NCI-H187 treated with DMSO at 0.1 percent for 48 hours (cell line): ENCODE measurements at regions not wholly inside any gene's neighbourhood (a gene's known extent, or its start where the extent isn't known, plus 50 kb on each side); places are given as distances from the start of the nearest gene placed in this dataset.

Experiments used
- DNase-seq: peaks from one replicate; lab custom pipeline; 2025; lab: John Stamatoyannopoulos, UW

DNA sequence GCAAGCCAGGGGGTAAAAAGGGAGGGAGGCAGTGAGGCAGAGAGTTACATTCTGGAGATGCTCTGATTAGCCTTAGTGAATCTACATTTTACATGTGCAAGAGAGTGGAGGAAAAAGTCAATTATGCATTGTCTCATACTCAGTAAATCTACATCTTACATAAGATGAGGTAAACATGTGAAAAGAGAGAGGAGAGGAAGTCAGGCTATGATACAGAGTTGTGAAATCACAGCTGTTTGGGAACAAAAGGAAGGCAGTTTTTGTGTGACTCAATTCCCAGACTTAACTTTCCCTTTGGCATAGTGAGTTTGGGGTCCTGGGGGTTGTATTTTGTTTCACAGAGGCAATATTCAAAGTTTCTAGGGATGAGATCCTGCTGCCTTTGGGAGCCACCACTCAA is 67.8 kb downstream of the GP2 start:
- DNase-seq: no peak

DNA sequence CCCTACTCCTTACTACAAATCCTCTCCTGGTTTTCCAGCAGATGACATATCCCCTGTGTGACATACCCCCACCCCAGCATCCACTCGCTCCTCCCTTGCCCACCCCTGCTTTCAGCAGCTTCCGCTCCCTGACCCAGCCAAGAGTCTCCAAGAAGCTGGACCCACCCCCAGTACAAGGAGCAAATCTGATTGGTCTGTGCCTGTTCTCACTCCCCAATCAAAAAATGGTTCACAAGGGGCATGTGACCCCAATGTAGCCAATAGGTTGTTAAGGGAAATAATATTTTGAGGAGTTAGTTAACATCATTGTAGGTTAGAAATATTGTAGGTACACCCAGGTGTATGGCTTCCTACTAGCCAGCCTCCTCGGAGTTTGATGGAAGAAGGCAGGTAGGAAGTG is 70.1 kb downstream of the GP2 start:
- no peak for DNase-seq

DNA sequence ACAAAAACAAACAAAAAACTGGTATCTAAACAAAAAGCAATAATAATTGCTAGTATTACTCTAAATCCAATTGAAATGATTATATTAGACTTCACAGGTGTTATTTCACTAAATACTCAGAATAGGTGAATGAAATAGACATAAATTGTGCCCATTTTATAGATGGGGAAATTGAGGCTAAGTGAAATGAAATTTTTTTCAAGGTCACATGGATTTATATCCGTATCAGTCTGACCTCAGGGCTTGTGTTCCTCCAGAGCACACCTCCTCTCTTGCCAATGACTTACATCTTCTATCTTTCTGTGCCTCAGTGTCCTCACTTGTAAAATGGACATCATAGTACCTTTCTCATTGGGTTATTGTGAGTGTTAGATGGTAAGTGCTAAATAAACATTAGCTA is 72.3 kb downstream of the GP2 start:
- no peak for DNase-seq

DNA sequence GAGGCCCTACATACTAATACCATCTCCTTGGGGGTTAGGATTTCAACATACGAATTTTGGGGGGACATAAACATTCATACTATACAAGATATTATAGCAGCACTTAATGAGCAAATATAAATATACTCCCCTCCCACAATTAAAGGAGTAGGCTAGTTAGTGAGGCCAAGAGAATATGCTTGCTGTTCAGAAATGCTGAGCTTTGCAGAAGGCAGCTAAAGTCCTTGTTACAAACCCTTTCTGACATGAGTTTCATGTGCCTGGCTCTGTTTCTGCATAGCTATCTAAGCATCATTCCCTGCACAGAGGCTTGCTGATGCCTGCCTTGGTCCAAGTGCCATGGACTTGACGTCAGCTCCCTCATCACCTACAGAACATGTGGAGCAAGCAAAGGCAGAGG is 73.5 kb downstream of the GP2 start:
- DNase-seq: no peak

DNA sequence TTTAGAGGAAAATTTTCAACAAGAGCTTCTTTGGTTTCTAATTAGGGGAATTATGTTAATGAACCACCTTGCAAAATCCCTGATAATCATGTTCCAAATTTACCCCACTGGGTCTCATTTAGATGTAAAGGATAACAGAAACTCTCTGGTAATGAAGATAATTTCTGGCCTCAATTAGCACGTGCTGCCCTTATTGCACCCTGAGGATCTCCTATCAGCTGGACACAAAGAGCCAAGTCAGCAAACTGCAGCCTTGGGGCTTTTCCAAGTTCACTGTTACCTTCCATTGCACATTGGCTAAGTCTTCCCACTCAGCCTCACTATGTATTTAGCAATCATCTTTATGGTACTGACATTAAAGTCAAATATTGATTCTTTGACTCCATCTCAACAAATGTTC is 78.1 kb downstream of the GP2 start:
- DNase-seq: no peak

DNA sequence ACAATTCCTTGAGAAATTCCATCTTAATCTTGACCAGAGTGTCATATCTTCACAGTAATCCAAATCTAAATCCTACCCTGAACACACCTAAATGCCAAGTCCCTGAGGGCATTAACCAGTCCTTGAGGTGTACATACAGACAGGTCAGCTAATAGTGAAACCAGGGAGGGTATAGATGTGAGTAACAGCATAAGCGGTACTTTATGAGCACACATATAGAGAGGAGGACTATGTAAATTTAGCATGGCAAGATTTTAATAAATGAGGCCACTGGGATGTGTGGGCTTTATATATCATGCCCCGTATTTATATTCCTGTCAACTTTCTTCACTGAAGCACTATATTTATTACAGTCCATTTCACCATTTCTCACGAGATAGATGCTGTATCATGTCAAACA is 80.2 kb downstream of the GP2 start:
- DNase-seq: no peak

DNA sequence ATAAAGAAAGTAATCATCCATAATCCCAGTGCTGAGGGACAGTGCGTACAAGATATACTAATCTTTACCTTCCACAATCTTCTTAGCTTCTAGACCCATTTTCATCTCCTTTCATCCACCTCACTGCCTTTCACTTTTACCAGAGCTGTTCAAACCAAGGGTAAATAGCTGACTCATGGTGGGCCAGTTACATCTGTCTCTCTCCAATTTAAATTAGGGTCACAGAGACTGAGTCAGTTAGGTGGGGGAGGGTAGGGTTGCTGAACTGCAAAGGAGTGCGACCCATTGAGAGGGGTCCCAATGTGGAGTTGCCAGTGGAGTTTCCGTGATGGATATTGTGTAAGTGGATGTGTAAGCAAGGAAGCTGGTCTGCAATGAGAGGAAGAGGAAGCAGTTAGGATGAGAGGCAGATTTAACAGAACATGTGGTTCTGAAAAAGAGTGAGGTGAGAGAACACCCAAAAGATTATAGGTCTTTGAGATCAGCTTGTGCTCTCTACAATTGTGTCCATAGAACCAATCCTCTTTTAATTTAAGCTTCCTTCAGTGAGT is 83.5 kb downstream of the GP2 start:
- DNase-seq: no peak

DNA sequence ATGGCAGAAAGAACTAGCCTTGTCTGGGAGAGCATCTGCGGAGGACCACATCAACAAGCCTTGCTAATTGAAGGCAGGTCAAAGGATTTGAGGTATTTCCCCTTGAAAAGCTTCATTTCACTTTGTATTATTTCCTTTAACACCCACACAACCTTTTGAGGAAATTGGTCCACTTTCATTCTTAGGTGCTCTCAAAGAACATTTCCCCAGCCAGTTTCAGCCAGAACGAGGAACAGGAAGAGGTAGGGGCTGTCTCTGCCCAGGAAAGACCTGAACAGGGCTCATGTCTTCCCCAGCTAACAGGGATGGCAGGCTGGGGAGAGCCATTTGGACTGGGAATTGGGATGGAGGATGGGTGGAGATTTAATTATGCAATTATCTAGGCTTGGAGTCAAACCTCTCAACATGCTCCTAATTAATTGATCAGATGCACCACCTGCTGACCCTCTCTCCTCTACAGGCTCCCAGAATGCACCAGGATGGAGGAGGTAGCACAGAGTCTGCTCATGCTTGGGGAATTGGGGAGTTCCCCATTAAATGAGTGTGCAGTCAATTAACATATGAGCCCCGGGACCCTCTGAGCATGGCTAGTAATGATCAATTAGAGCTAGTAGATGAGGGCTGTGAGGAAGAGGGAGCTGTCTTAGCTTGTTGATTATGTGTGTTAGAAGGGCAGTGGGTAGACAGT is 84.6 kb downstream of the GP2 start:
- no peak for DNase-seq

DNA sequence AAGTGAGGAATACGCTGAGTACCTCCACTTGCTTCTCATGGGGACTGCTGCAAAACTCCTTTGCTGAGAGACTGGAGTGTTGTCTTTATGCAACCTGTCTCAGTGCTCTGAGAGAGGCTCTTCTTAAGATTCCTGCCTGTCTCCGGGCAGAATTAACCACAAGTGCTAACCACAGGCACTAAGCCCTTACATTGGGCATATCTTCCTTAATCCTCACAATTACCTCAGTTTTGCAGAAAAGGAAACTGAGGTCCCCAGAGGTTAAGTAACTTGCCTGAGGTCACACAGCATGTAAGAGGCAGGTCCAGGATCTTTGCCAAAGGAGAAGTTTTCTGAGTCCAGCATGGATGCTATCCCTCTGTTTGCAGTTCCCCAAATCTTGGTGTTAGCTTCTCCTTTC is 86.0 kb downstream of the GP2 start:
- no peak for DNase-seq

DNA sequence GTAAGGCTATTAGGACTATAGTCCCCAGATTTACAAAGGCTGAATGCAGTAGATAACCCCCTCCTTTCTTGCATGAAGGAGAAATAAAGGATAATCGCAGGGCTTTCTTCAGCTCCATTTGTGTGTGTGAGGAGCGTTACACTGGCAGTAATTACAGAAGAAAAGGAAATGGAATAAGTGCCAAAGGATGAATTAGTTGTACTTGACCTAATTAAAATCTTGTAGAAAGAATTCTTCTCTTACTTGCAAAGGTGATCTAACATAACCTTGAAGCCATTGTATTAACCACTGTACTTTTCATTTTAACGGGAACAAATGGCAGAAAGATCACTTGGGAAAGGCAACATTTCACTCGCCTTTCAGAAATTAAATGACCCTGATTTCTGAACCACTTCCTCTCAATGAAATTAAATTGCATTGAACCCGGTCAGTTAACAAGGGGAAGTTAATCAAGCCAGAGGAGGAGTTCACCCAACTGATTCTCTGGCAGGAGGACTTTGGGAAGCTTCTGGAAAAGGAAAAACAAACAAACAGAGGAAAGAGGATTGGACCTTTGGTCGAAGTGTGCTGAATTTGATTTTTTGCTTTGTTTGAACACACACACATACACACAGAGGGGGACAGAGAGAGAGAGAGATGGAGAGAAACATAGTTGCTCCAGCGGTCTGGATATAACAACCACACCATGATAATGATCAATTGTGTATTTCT is 90.6 kb downstream of the GP2 start:
- no peak for DNase-seq

DNA sequence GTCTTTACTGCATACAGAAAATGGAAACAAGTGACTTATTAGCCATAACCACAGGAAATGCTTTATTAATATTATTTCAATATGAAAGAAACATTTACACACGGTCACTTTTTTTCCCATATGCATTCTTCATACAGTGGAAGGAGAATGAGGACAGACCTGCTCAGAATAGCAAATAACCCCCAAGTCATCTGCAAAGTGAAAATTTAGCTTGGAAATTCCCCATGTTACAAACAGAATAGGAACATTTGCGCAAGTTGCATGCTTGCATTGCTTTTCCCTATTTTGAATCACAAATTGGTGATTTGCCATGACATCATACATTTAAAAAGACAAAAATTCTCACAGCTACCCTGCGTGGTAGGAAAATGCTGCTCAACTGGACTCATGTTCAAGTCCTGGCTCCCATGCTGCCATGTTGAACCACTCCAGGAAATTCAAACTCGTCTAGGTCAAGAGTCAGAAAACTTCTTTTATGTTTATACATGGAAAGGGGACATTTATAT is 102.0 kb downstream of the GP2 start:
- no peak for DNase-seq

DNA sequence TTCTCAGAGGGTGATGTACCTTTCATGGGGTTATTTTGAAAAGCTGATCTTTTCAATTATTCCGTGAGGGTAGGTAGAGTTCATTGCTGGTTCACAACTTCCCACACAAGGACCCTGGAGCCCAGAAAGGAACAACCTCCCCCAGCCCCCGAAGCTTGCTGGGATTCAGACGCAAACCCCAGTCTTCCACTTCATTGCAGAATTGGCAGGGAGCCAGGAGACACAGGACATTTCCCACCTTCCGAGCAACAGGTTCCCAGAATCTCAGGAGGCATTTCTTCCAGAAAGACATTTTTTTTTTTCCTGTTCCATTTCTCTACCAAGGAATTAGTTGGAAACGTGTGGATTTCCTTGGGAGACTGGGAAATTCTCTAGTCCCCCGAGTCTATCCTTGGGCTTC is 106.1 kb downstream of the GP2 start:
- DNase-seq: no peak

DNA sequence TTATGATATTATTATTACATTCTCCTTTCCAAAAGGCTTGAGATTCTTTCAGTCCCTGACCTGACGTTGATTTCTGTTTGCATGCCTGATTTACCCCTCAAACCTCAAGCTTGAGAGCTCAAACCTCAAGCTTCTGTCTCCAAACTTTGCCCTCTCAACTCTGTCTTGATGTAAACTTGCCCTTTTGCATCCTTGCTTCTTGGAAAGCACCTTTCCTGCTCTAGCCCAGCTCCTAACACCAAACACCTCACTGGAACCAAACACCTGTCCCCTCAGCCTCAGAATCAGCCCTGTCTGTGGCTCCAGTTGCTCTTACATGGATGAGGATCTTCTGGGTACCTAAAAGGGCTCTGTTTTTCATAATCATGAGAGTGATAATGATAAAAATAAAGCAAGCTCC is 109.2 kb downstream of the GP2 start:
- DNase-seq: no peak

DNA sequence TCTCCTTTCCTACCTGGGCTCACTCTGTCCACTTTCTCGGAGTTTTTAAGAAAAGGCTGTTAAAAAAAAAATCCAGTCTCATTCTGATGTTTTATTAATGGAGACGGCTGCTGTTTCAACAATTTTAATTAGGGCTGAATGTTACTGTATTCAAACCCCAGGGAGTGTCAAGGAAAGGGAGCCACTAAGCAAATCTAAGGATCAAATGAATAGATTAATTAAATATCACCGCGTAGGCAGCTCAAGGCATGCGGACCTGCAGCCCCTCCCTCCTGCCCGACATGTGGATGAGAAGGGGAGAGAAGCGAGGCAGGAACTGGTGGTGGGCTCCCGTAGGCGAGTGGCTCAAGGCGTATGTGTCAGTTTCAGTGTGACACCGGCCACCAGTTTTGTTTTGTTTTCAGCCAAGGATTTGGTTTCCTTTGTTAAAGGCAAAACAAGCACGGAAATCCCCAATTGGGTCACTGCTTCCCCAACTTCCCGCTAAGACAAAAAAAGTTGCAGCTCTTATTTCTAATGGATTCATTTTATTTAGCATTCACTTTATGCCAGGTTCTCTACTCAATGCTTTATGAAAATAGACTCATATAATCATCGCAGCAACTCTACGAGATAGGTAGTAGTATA is 110.6 kb downstream of the GP2 start:
- no peak for DNase-seq

DNA sequence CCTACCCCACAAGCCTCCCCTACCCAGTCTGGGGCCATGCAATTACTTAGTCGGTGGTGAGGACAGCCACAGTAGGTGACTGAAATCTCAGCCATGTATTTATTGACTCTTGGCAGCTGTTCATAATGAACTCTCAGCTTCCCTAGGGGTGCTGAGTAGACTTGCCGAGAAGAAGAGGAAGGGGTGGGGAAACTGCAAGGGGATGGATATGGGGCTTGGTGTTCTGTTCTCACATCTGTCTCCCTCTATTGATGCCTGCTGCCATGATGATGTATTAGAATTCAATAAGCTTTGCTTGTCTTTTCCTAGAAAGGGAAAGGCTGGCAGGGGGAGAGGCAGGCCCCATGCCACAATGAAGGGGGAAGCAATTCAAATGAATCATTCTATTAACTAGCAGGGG is 112.9 kb downstream of the GP2 start:
- DNase-seq: no peak

DNA sequence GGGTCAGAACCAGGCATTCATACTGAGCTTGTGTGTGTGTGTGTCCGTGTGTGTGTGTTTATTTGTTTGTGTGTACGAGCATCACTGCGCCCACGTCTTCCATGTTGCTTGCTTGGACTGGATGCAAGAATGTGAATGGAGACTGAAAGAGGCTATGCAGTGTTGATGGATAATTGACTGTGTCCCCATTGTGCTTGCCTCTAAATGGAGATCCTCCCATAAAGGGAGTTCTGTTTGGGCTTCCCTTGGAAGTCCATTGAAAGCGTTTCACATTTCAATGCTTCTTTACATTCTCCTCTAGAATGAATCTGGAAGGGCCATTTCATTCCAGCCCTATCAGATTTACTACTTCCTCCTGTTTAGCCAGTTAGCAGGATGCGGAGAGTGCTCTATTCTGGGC is 124.0 kb downstream of the GP2 start:
- no peak for DNase-seq

DNA sequence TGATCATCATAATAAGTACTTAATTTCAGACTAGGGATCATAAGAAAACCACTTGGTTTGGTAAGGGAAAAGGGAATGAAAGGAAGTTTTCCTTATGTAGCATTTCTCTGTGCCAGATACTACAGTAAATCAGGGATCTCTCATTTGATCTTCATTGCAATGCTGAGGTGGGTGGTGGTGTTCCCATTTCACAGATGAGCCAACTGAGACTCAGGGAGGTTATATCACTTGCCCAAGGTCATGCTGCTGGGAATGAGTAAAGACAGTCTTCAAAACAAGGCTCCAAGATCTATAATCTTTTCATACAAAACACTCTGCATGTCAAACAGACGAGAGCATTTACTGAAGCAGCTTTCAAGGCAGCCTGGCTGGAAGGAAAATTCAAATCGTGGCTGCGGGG is 124.6 kb downstream of the GP2 start:
- DNase-seq: no peak

DNA sequence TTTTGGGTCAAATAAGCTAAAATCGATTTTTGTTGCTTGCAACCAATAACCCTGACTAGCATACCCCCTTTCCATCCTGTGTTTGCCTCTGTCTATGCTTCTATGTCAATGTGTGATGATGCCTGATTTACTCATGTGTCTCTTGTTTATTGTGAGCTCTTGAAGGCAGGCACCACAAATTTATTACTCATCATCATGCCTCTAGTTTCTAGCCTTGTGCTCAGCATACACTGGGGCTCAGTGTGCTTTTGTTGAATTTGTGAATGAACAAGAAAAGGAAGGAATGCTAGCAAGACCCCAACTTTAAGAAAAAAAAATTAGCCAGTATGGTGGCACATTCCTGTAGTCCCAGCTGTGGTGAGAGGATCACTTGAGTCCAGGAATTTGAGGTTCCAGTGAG is 119.1 kb upstream of the GPR139 start:
- no peak for DNase-seq

DNA sequence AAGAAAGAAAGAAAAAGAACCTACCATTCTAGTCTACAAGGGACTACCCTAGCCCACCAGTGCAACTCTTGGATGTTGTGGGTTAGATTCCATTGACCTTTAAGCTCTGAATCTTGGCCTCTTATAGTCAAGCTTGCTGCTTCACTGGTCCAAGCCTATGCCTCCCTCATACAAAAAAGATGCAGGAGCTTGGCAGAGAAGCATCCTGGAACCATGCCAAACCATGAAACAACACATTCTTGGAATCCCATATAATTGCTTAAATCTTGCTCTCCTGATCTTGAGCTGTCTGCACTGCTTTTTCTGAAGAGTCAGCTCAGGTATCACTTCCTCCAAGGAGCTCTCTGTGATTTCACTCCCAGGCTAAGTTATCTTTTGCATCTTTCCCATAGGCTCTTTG is 117.9 kb upstream of the GPR139 start:
- DNase-seq: no peak

DNA sequence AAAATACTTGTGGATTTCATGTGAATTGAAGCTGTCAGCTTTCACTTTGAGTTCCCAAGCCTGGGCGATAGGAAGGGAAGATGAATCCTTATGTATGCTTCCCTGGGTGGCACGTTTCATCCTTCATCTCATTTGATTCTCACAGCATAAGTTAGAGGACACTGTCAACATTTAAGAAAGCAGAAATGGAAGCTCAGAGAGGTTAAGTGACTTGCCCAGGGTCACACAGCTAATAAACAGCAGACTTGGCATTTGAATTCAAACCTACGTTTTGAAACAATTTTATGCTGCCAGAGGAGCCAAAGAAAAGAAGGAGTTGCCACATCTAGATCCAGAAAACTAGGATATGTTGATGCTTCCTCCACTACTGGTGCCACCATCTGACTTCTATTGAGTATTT is 108.3 kb upstream of the GPR139 start:
- DNase-seq: no peak

DNA sequence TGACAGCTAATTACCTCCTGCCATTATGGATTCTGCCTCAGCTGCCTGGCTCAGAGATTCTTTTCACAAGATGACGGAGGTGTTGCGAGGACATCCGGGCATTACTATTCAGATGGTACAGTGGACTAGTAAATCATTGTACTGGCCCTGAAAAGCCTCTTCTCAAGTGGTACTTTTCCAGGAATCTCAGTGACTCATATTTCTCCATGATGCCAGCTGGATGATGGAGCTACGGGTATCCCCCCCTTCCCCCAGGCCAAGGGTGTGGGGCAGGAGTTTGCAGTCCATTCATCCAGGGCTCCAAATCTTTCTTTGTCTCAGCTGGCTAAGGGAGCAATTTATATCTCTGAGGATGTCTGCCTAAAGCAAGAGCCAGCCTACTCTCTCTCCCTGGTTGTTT is 107.7 kb upstream of the GPR139 start:
- peak; percentile 7 for DNase-seq

DNA sequence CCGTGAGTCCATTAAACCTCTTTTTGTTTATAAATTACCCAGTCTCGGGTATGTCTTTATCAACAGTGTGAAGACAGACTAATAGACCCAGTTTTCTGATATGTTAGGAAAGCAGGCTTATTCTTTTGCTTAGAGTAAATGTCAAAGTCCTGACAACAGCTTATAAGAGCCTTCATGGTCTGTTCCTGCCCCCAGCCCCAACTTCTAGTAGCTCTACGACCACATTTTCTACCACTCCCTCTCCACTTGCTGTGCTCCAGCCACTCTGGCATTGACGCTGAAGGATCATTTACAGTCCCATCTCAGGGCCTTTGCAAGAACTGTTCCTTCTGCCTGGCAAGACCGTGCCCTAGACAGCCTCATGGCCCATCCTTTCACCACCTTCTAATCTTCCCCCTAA is 104.6 kb upstream of the GPR139 start:
- no peak for DNase-seq

DNA sequence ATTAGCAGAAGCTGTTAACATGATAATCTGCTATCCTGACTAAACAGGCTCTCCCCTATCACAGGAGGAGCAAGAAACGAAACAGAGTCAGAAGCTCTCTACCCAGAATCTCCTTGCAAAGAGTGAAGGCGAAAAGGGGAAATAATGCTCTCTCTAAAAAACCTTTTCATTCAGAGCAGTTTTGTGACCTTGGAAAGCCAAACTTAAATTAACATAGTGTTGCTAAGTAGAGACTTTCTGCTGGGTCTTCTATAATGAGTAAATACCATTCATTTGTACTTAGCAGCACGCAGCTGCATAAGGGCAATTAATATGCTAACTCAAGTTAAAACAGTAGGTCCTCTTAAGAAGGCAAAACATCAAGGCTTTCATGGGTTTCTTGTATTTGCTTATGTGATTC is 101.7 kb upstream of the GPR139 start:
- DNase-seq: no peak
